ENCODE measurements at regions not wholly inside any gene's neighbourhood (a gene's known extent, or its start where the extent isn't known, plus 50 kb on each side); places are given as distances from the start of the nearest gene placed in this dataset.

- no peak overlapping the region for H3K4me3 Mint-ChIP-seq
- H3K79me2 ChIP-seq (ENCODE audit: control insufficient read depth, insufficient read depth, low read length), result no peaks in the 10 kb centered on the region
- no peaks in the 10 kb centered on the region for H3K27me3 Mint-ChIP-seq
- WGBS (ENCODE audit: insufficient coverage), result 93% methylated on average over 19 of the region's 19 CpGs
- no peak overlapping the region for H2AFZ ChIP-seq (ENCODE audit: insufficient read depth, low read depth, low read length, poor library complexity, severe bottlenecking)
- no peaks in the 10 kb centered on the region for H3K27me3 ChIP-seq (replicated peaks in 1 of 4; ENCODE audit: control extremely low read depth in 1 of 4, control insufficient read depth in 3 of 4, insufficient read depth in 4 of 4, low read length in 3 of 4)
- no peaks in the 10 kb centered on the region for H3K4me1 Mint-ChIP-seq
- no peak overlapping the region for H3K4me2 ChIP-seq (replicated peaks; ENCODE audit: low read depth, low read length, poor library complexity, severe bottlenecking)
- H3K4me3 ChIP-seq (ENCODE audit: control extremely low read depth in 1 of 5, extremely low read depth in 1 of 5, insufficient read depth in 1 of 5, low read depth in 2 of 5, low read length in 4 of 5), result no peak overlapping the region
- peaks cover 6% of the 10 kb centered on the region for H3K9me3 Mint-ChIP-seq (ENCODE audit: insufficient read depth)
- no peak overlapping the region for H3K9ac ChIP-seq (ENCODE audit: low read length)
- no peaks in the 10 kb centered on the region for H3K36me3 ChIP-seq (replicated peaks in 1 of 2; ENCODE audit: control extremely low read depth in 1 of 2, control insufficient read depth in 1 of 2, extremely low read depth in 1 of 2, insufficient read depth in 2 of 2, low read length in 1 of 2)
- H3K9me3 ChIP-seq (ENCODE audit: control extremely low read depth in 1 of 3, control insufficient read depth in 2 of 3, insufficient read depth in 1 of 3, low read length in 2 of 3), result peaks cover 0 to 10% (median 0%) of the 10 kb centered on the region in 3 donors
- no peak overlapping the region for H3K27ac ChIP-seq (ENCODE audit: low read length in 2 of 2)
- no peaks in the 10 kb centered on the region for H3K4me1 ChIP-seq (ENCODE audit: control insufficient read depth in 2 of 2, insufficient read depth in 2 of 2, low read length in 2 of 2)
- ChIA-PET POLR2A (no interaction called here), CTCF (no interaction called here)
- H4K20me1 ChIP-seq (ENCODE audit: control insufficient read depth, insufficient read depth, low read length, poor library complexity, severe bottlenecking), result no peaks in the 10 kb centered on the region
- ATAC-seq (ENCODE audit: low read depth) (no peak), DNase-seq (no peak)
- no peak overlapping the region for H3K27ac Mint-ChIP-seq
- intact Hi-C loops (cut with micrococcal nuclease), result no loop called here
- TF ChIP-seq CTCF (IDR thresholded peaks at IDR 0.05) (no peak), EZH2 (IDR thresholded peaks at IDR 0.05; ENCODE audit: borderline replicate concordance, insufficient read depth, low read depth, low read length, poor library complexity, severe bottlenecking) (no peak)
Measured at GRCh38 chrX:872090-872489, 241.5 kb downstream of the SHOX start.

- H3K4me1 ChIP-seq (ENCODE audit: control insufficient read depth in 2 of 2, insufficient read depth in 2 of 2, low read length in 2 of 2), result no peaks in the 10 kb centered on the region
- Mint-ChIP-seq H3K9me3 (ENCODE audit: insufficient read depth) (peaks cover 6% of the 10 kb centered on the region), H3K27ac (no peak overlapping the region), H3K4me1 (no peaks in the 10 kb centered on the region), H3K27me3 (no peaks in the 10 kb centered on the region), H3K4me3 (no peak overlapping the region)
- H3K4me3 ChIP-seq (ENCODE audit: control extremely low read depth in 1 of 5, extremely low read depth in 1 of 5, insufficient read depth in 1 of 5, low read depth in 2 of 5, low read length in 4 of 5), result no peak overlapping the region
- no peaks in the 10 kb centered on the region for H3K79me2 ChIP-seq (ENCODE audit: control insufficient read depth, insufficient read depth, low read length)
- peaks cover 0 to 8% (median 0%) of the 10 kb centered on the region in 3 donors for H3K9me3 ChIP-seq (ENCODE audit: control extremely low read depth in 1 of 3, control insufficient read depth in 2 of 3, insufficient read depth in 1 of 3, low read length in 2 of 3)
- 94% methylated on average over 10 of the region's 10 CpGs for WGBS (ENCODE audit: insufficient coverage)
- H2AFZ ChIP-seq (ENCODE audit: insufficient read depth, low read depth, low read length, poor library complexity, severe bottlenecking), result no peak overlapping the region
- DNase-seq, result no peak
- ChIA-PET CTCF (no interaction called here), POLR2A (no interaction called here)
- H3K27ac ChIP-seq (ENCODE audit: low read length in 2 of 2), result no peak overlapping the region
- H3K9ac ChIP-seq (ENCODE audit: low read length), result no peak overlapping the region
- H3K27me3 ChIP-seq (replicated peaks in 1 of 4; ENCODE audit: control extremely low read depth in 1 of 4, control insufficient read depth in 3 of 4, insufficient read depth in 4 of 4, low read length in 3 of 4), result no peaks in the 10 kb centered on the region
- H4K20me1 ChIP-seq (ENCODE audit: control insufficient read depth, insufficient read depth, low read length, poor library complexity, severe bottlenecking), result no peaks in the 10 kb centered on the region
- ATAC-seq (ENCODE audit: low read depth), result no peak
- H3K4me2 ChIP-seq (replicated peaks; ENCODE audit: low read depth, low read length, poor library complexity, severe bottlenecking), result no peak overlapping the region
- intact Hi-C loops (cut with micrococcal nuclease), result no loop called here
- TF ChIP-seq EZH2 (IDR thresholded peaks at IDR 0.05; ENCODE audit: borderline replicate concordance, insufficient read depth, low read depth, low read length, poor library complexity, severe bottlenecking) (no peak), CTCF (IDR thresholded peaks at IDR 0.05) (no peak)
- H3K36me3 ChIP-seq (replicated peaks in 1 of 2; ENCODE audit: control extremely low read depth in 1 of 2, control insufficient read depth in 1 of 2, extremely low read depth in 1 of 2, insufficient read depth in 2 of 2, low read length in 1 of 2), result no peaks in the 10 kb centered on the region
Measured at GRCh38 chrX:871626-872025, 241.0 kb downstream of the SHOX start.
